ENCODE measurements at regions not wholly inside any gene's neighbourhood (a gene's known extent, or its start where the extent isn't known, plus 50 kb on each side); places are given as distances from the start of the nearest gene placed in this dataset.

GRCh38 chr12:43237238-43237879 lies 314.6 kb downstream of the ADAMTS20 start:
- TF ChIP-seq GLI4 (tag by site-specific recombination; IDR thresholded peaks at IDR 0.05) (no peak), ZNF404 (tag by site-specific recombination; IDR thresholded peaks at IDR 0.05) (no peak), ZNF292 (tag by site-specific recombination; IDR thresholded peaks at IDR 0.05; ENCODE audit: borderline replicate concordance, low read depth) (no peak), CTCF (tag by site-specific recombination; IDR thresholded peaks at IDR 0.05) (no peak), ZSCAN5A (tag by site-specific recombination; IDR thresholded peaks at IDR 0.05) (no peak), ZNF274 (IDR thresholded peaks at IDR 0.05; ENCODE audit: low read length) (no peak), ZNF274 (tag by site-specific recombination; IDR thresholded peaks at IDR 0.05; ENCODE audit: borderline replicate concordance) (no peak), ZNF501 (tag by site-specific recombination; IDR thresholded peaks at IDR 0.05) (no peak), YY1 (tag by site-specific recombination; IDR thresholded peaks at IDR 0.05) (no peak)
- TF ChIP-seq, protein P1, sequence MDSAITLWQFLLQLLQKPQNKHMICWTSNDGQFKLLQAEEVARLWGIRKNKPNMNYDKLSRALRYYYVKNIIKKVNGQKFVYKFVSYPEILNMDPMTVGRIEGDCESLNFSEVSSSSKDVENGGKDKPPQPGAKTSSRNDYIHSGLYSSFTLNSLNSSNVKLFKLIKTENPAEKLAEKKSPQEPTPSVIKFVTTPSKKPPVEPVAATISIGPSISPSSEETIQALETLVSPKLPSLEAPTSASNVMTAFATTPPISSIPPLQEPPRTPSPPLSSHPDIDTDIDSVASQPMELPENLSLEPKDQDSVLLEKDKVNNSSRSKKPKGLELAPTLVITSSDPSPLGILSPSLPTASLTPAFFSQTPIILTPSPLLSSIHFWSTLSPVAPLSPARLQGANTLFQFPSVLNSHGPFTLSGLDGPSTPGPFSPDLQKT (IDR thresholded peaks at IDR 0.05; ENCODE audit: borderline replicate concordance, low read depth, low read length): no peak
- TF ChIP-seq, protein P2, sequence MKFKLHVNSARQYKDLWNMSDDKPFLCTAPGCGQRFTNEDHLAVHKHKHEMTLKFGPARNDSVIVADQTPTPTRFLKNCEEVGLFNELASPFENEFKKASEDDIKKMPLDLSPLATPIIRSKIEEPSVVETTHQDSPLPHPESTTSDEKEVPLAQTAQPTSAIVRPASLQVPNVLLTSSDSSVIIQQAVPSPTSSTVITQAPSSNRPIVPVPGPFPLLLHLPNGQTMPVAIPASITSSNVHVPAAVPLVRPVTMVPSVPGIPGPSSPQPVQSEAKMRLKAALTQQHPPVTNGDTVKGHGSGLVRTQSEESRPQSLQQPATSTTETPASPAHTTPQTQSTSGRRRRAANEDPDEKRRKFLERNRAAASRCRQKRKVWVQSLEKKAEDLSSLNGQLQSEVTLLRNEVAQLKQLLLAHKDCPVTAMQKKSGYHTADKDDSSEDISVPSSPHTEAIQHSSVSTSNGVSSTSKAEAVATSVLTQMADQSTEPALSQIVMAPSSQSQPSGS (tag by site-specific recombination; IDR thresholded peaks at IDR 0.05; ENCODE audit: low read depth): no peak
- TF ChIP-seq, protein P3, sequence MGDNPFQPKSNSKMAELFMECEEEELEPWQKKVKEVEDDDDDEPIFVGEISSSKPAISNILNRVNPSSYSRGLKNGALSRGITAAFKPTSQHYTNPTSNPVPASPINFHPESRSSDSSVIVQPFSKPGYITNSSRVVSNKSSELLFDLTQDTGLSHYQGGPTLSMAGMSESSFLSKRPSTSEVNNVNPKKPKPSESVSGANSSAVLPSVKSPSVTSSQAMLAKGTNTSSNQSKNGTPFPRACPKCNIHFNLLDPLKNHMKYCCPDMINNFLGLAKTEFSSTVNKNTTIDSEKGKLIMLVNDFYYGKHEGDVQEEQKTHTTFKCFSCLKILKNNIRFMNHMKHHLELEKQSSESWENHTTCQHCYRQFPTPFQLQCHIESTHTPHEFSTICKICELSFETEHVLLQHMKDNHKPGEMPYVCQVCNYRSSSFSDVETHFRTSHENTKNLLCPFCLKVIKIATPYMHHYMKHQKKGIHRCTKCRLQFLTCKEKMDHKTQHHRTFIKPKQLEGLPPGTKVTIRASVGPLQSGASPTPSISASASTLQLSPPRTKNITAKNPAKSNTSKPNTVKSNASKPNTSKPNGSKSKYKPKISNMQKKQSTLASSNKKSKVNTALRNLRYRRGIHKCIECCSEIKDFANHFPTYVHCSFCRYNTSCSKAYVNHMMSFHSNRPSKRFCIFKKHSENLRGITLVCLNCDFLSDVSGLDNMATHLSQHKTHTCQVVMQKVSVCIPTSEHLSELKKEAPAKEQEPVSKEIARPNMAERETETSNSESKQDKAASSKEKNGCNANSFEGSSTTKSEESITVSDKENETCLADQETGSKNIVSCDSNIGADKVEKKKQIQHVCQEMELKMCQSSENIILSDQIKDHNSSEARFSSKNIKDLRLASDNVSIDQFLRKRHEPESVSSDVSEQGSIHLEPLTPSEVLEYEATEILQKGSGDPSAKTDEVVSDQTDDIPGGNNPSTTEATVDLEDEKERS (tag by site-specific recombination; IDR thresholded peaks at IDR 0.05): no peak
